HEK293 (cell line): ENCODE measurements at regions not wholly inside any gene's neighbourhood (a gene's known extent, or its start where the extent isn't known, plus 50 kb on each side); places are given as distances from the start of the nearest gene placed in this dataset.

ENCODE experiments used
- ATF2 ChIP-seq: fragments of 450-650 bp; formaldehyde crosslinking; IDR thresholded peaks from 2 replicates; pipeline ENCODE4 v1.5.1; 2016; ENCODE audit warnings: missing biosample characterization, missing genetic modification characterization, low read depth
- CTCF ChIP-seq: fragments of 450-650 bp; formaldehyde crosslinking; IDR thresholded peaks from 2 replicates; pipeline ENCODE4 v1.5.1; 2016; ENCODE audit warnings: missing biosample characterization, missing genetic modification characterization
- GFI1B ChIP-seq: fragments of 450-650 bp; formaldehyde crosslinking; IDR thresholded peaks from 2 replicates; pipeline ENCODE4 v1.5.1; 2016; ENCODE audit warnings: missing biosample characterization, missing genetic modification characterization
- MYNN ChIP-seq: fragments of 450-650 bp; formaldehyde crosslinking; IDR thresholded peaks from 2 replicates; pipeline ENCODE4 v1.5.1; 2016; ENCODE audit warnings: missing biosample characterization, missing genetic modification characterization, borderline replicate concordance
- SETDB1 ChIP-seq: IDR thresholded peaks from one replicate; pipeline ENCODE4 v1.6.1; 2017; ENCODE audit warnings: mild to moderate bottlenecking, low read length, moderate library complexity, mixed read lengths; ENCODE audit not compliant: insufficient read length
- YY1 ChIP-seq: fragments of 450-650 bp; formaldehyde crosslinking; IDR thresholded peaks from 2 replicates; pipeline ENCODE4 v1.5.1; 2018; ENCODE audit warnings: missing biosample characterization, missing genetic modification characterization
- ZBTB49 ChIP-seq: fragments of 450-650 bp; formaldehyde crosslinking; IDR thresholded peaks from 2 replicates; pipeline ENCODE4 v1.5.1; 2016; ENCODE audit warnings: missing biosample characterization, missing genetic modification characterization, low read depth
- ZEB2 ChIP-seq: fragments of 450-650 bp; formaldehyde crosslinking; IDR thresholded peaks from 2 replicates; pipeline ENCODE4 v1.5.1; 2016; ENCODE audit warnings: missing biosample characterization, missing genetic modification characterization
- ZNF223 ChIP-seq: fragments of 450-650 bp; formaldehyde crosslinking; IDR thresholded peaks from 2 replicates; pipeline ENCODE4 v1.5.1; 2016; ENCODE audit warnings: missing biosample characterization, missing genetic modification characterization
- ZNF26 ChIP-seq: fragments of 450-650 bp; formaldehyde crosslinking; IDR thresholded peaks from 2 replicates; pipeline ENCODE4 v1.5.1; 2016; ENCODE audit warnings: missing biosample characterization, missing genetic modification characterization
- ZNF324 ChIP-seq: fragments of 450-650 bp; formaldehyde crosslinking; IDR thresholded peaks from 2 replicates; pipeline ENCODE4 v1.5.1; 2016; ENCODE audit warnings: missing biosample characterization, missing genetic modification characterization
- ZNF423 ChIP-seq: fragments of 450-650 bp; formaldehyde crosslinking; IDR thresholded peaks from 2 replicates; pipeline ENCODE4 v1.5.1; 2016; ENCODE audit warnings: missing biosample characterization, missing genetic modification characterization
- ZNF513 ChIP-seq: fragments of 450-650 bp; IDR thresholded peaks from 2 replicates; pipeline ENCODE4 v1.5.1; 2018; ENCODE audit warnings: missing biosample characterization, missing genetic modification characterization
- ZNF555 ChIP-seq: fragments of 450-650 bp; formaldehyde crosslinking; conservative IDR thresholded peaks from 2 replicates; pipeline ENCODE4 v1.5.1; 2017; ENCODE audit warnings: missing biosample characterization, mild to moderate bottlenecking, missing genetic modification characterization, inconsistent platforms

- TF ChIP-seq ZEB2 (tag by site-specific recombination), result no peak
- no peak for TF ChIP-seq ZNF555
- TF ChIP-seq CTCF (tag by site-specific recombination), result no peak
- no peak for TF ChIP-seq ZNF324 (tag by site-specific recombination)
- no peak for TF ChIP-seq MYNN (tag by site-specific recombination)
- no peak for TF ChIP-seq ATF2 (tag by site-specific recombination)
- TF ChIP-seq ZNF513 (tag by site-specific recombination), result no peak
- TF ChIP-seq ZNF423 (tag by site-specific recombination), result no peak
- no peak for TF ChIP-seq ZNF26
- no peak for TF ChIP-seq ZBTB49
- no peak for TF ChIP-seq YY1
- TF ChIP-seq GFI1B (tag by site-specific recombination), result no peak
- no peak for TF ChIP-seq SETDB1
- no peak for TF ChIP-seq ZNF223 (tag by site-specific recombination)
These were observed 356.6 kb downstream of the PLA2G4A start for GRCh38 chr1:187185389-187185788.
